ENCODE measurements at regions not wholly inside any gene's neighbourhood (a gene's known extent, or its start where the extent isn't known, plus 50 kb on each side); places are given as distances from the start of the nearest gene placed in this dataset.

DNA sequence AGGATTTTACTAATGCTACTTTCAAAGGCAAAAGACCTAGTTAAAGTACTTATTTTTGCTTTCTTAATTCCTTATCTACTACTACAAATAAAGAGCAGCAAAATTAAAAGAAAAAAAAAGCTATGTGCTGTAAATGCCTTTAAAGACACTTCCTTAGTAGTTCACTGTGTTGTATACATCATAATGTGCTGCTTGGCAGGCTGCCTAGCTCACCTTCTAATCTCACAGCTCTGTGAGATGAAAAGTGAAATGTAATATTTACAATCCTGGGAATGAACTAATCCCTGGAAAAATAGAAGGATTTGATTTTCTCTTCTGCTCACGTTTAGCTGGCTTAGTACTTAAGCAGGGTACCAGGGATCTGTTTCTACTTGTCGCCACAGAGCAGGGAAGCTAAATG, 184.4 kb upstream of the ALG10B start:
- Histone ChIP-seq H3K4me3 (ENCODE audit: low read length in 2 of 2) (no peak overlapping the region), H3K9me3 (ENCODE audit: control insufficient read depth, low read length) (no peaks in the 10 kb centered on the region), H3K36me3 (ENCODE audit: control insufficient read depth in 1 of 2, insufficient read depth in 2 of 2, low read length in 1 of 2) (no peaks in the 10 kb centered on the region), H3K27ac (ENCODE audit: low read depth in 1 of 2, low read length in 2 of 2) (no peak overlapping the region), H3K4me1 (ENCODE audit: control insufficient read depth in 1 of 2, insufficient read depth in 2 of 2, low read length in 2 of 2) (no peaks in the 10 kb centered on the region), H3K27me3 (ENCODE audit: control insufficient read depth in 1 of 2, insufficient read depth in 2 of 2, low read length in 1 of 2) (no peaks in the 10 kb centered on the region)
- no peak for ATAC-seq (ENCODE audit: low FRiP score)
- intact Hi-C loops (cut with DNase I) = no loop called here
- DNase-seq = no peak
- WGBS, 2 donors = 35 to 44% methylated on average over 2 of the region's 2 CpGs

GRCh38 chr12:38137287-38137686, 179.3 kb upstream of the ALG10B start:
- ATAC-seq (ENCODE audit: low FRiP score) (no peak), DNase-seq (no peak)
- no peaks in the 10 kb centered on the region for H3K27me3 ChIP-seq (ENCODE audit: control insufficient read depth in 1 of 2, insufficient read depth in 2 of 2, low read length in 1 of 2)
- no peaks in the 10 kb centered on the region for H3K9me3 ChIP-seq (ENCODE audit: control insufficient read depth, low read length)
- no peak overlapping the region for H3K4me3 ChIP-seq (ENCODE audit: low read length in 2 of 2)
- intact Hi-C loops (cut with DNase I) = loop anchor here (5.0 kb wide), 1 partner anchor 180 kb away; the partner anchor contains the start of gene ALG10B (in 2 of the 2)
- WGBS, 2 donors = 92 to 93% methylated on average over 12 of the region's 12 CpGs
- no peaks in the 10 kb centered on the region for H3K36me3 ChIP-seq (ENCODE audit: control insufficient read depth in 1 of 2, insufficient read depth in 2 of 2, low read length in 1 of 2)
- H3K27ac ChIP-seq (ENCODE audit: low read depth in 1 of 2, low read length in 2 of 2) = no peak overlapping the region
- H3K4me1 ChIP-seq (ENCODE audit: control insufficient read depth in 1 of 2, insufficient read depth in 2 of 2, low read length in 2 of 2) = no peaks in the 10 kb centered on the region

GRCh38 chr12:38137716-38138115, 178.9 kb upstream of the ALG10B start:
- Histone ChIP-seq H3K9me3 (ENCODE audit: control insufficient read depth, low read length) (no peaks in the 10 kb centered on the region), H3K27me3 (ENCODE audit: control insufficient read depth in 1 of 2, insufficient read depth in 2 of 2, low read length in 1 of 2) (no peaks in the 10 kb centered on the region), H3K4me3 (ENCODE audit: low read length in 2 of 2) (no peak overlapping the region), H3K27ac (ENCODE audit: low read depth in 1 of 2, low read length in 2 of 2) (no peak overlapping the region), H3K36me3 (ENCODE audit: control insufficient read depth in 1 of 2, insufficient read depth in 2 of 2, low read length in 1 of 2) (no peaks in the 10 kb centered on the region), H3K4me1 (ENCODE audit: control insufficient read depth in 1 of 2, insufficient read depth in 2 of 2, low read length in 2 of 2) (no peaks in the 10 kb centered on the region)
- no peak for ATAC-seq (ENCODE audit: low FRiP score)
- intact Hi-C loops (cut with DNase I) = loop anchor here (5.0 kb wide), 1 partner anchor 180 kb away; the partner anchor contains the start of gene ALG10B (in 2 of the 2)
- WGBS, 2 donors = 45 to 56% methylated on average over 16 of the region's 16 CpGs
- no peak for DNase-seq

- intact Hi-C loops (cut with DNase I) = loop anchor here (5.0 kb wide), 1 partner anchor 179 kb away; the partner anchor contains the start of gene ALG10B (in 2 of the 2)
- Histone ChIP-seq H3K4me3 (ENCODE audit: low read length in 2 of 2) (peak overlapping the region; percentile 31 to 36), H3K36me3 (ENCODE audit: control insufficient read depth in 1 of 2, insufficient read depth in 2 of 2, low read length in 1 of 2) (no peaks in the 10 kb centered on the region), H3K9me3 (ENCODE audit: control insufficient read depth, low read length) (no peaks in the 10 kb centered on the region), H3K27me3 (ENCODE audit: control insufficient read depth in 1 of 2, insufficient read depth in 2 of 2, low read length in 1 of 2) (no peaks in the 10 kb centered on the region), H3K4me1 (ENCODE audit: control insufficient read depth in 1 of 2, insufficient read depth in 2 of 2, low read length in 2 of 2) (no peaks in the 10 kb centered on the region), H3K27ac (ENCODE audit: low read depth in 1 of 2, low read length in 2 of 2) (no peak overlapping the region)
- ATAC-seq (ENCODE audit: low FRiP score) (peak; percentile 83), DNase-seq (peak in 1 of 2 donors; percentile 77)
- 3 to 7% methylated on average over 48 to 54 of the region's 54 CpGs for WGBS, 2 donors
These were observed 178.1 kb upstream of the ALG10B start for GRCh38 chr12:38138225-38139221.

- 84% methylated on average over 13 of the region's 13 CpGs for WGBS, 2 donors
- H3K27ac ChIP-seq (ENCODE audit: low read depth in 1 of 2, low read length in 2 of 2) = no peak overlapping the region
- DNase-seq (no peak), ATAC-seq (ENCODE audit: low FRiP score) (no peak)
- H3K9me3 ChIP-seq (ENCODE audit: control insufficient read depth, low read length) = no peaks in the 10 kb centered on the region
- H3K4me1 ChIP-seq (ENCODE audit: control insufficient read depth in 1 of 2, insufficient read depth in 2 of 2, low read length in 2 of 2) = no peaks in the 10 kb centered on the region
- H3K27me3 ChIP-seq (ENCODE audit: control insufficient read depth in 1 of 2, insufficient read depth in 2 of 2, low read length in 1 of 2) = no peaks in the 10 kb centered on the region
- no peak overlapping the region for H3K4me3 ChIP-seq (ENCODE audit: low read length in 2 of 2)
- intact Hi-C loops (cut with DNase I) = loop anchor here (5.0 kb wide), 1 partner anchor 178 kb away; the partner anchor contains the start of gene ALG10B (in 2 of the 2)
- no peaks in the 10 kb centered on the region for H3K36me3 ChIP-seq (ENCODE audit: control insufficient read depth in 1 of 2, insufficient read depth in 2 of 2, low read length in 1 of 2)
These were observed 177.1 kb upstream of the ALG10B start for GRCh38 chr12:38139456-38139855.

DNA sequence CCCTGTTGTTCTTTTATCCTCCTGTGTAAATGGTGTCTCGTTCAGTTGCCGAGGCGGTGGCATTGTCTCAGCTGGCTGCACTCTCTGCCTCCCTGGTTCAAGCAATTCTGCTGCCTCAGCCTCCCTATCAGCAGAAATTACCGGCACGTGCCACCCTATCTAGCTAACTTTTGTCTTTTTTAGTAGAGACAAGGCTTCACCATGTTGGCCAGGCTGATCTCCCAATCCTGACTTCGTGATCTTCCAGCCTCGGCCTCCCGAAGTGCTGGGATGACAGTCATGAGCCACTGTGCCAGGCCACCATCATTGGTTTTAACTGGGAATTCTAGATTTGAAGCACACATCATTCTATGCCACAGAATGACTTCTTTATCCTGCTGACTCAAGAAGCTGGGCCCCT, 175.3 kb upstream of the ALG10B start:
- H3K9me3 ChIP-seq (ENCODE audit: control insufficient read depth, low read length) = no peaks in the 10 kb centered on the region
- intact Hi-C loops (cut with DNase I) = no loop called here
- no peak overlapping the region for H3K27ac ChIP-seq (ENCODE audit: low read depth in 1 of 2, low read length in 2 of 2)
- H3K4me3 ChIP-seq (ENCODE audit: low read length in 2 of 2) = no peak overlapping the region
- WGBS, 2 donors = 84 to 85% methylated on average over 8 of the region's 8 CpGs
- H3K27me3 ChIP-seq (ENCODE audit: control insufficient read depth in 1 of 2, insufficient read depth in 2 of 2, low read length in 1 of 2) = no peaks in the 10 kb centered on the region
- DNase-seq = no peak
- H3K36me3 ChIP-seq (ENCODE audit: control insufficient read depth in 1 of 2, insufficient read depth in 2 of 2, low read length in 1 of 2) = no peaks in the 10 kb centered on the region
- no peak for ATAC-seq (ENCODE audit: low FRiP score)
- no peaks in the 10 kb centered on the region for H3K4me1 ChIP-seq (ENCODE audit: control insufficient read depth in 1 of 2, insufficient read depth in 2 of 2, low read length in 2 of 2)

DNA sequence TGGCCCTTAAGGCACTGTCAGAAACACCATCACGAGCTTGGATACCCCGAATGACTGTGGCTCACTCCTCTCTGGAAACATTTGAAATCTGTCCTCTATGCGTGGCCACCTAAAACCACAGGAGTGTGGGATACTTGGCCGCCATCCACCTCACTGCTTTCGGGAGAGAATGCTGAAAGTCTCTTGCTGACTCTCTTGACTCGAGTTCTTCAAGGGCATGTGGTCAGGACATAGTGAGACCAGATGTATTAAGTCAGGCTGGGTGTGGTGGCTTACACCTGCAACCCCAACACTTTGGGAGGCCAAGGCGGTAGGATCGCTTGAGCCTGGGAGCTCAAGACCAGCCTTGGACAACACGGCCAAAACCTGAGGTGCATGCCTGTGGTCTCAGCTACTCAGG, 174.7 kb upstream of the ALG10B start:
- H3K27me3 ChIP-seq (ENCODE audit: control insufficient read depth in 1 of 2, insufficient read depth in 2 of 2, low read length in 1 of 2) = no peaks in the 10 kb centered on the region
- intact Hi-C loops (cut with DNase I) = no loop called here

GRCh38 chr12:38142974-38143373, 173.6 kb upstream of the ALG10B start:
- no peak for ATAC-seq (ENCODE audit: low FRiP score)
- intact Hi-C loops (cut with DNase I) = no loop called here

More for the DNA sequence above, 174.7 kb upstream of the ALG10B start:
- H3K4me3 ChIP-seq (ENCODE audit: low read length in 2 of 2) = no peak overlapping the region
- H3K36me3 ChIP-seq (ENCODE audit: control insufficient read depth in 1 of 2, insufficient read depth in 2 of 2, low read length in 1 of 2) = no peaks in the 10 kb centered on the region
- H3K9me3 ChIP-seq (ENCODE audit: control insufficient read depth, low read length) = no peaks in the 10 kb centered on the region
- no peaks in the 10 kb centered on the region for H3K4me1 ChIP-seq (ENCODE audit: control insufficient read depth in 1 of 2, insufficient read depth in 2 of 2, low read length in 2 of 2)
- H3K27ac ChIP-seq (ENCODE audit: low read depth in 1 of 2, low read length in 2 of 2) = no peak overlapping the region
- DNase-seq = no peak
- 80 to 82% methylated on average over 9 of the region's 9 CpGs for WGBS, 2 donors
- ATAC-seq (ENCODE audit: low FRiP score) = no peak

DNA sequence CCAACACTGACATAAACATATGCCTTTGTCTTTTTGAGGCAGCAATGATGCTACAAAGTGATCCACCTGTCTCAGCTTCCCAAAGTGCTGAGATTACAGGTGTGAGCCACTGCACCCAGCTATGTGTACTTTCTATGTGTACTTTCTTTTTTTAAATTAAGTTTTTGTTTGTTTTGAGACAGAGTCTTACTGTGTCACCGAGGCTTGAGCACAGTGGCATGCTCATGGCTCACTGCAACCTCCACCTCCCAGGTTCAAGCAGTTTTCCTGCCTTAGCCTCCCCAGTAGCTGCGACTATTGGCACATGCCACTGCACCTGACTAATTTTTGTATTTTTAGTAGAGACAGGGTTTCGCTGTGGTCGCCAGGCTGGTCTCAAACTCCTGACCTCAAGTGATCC, 172.5 kb upstream of the ALG10B start:
- no peaks in the 10 kb centered on the region for H3K4me1 ChIP-seq (ENCODE audit: control insufficient read depth in 1 of 2, insufficient read depth in 2 of 2, low read length in 2 of 2)
- no peak overlapping the region for H3K27ac ChIP-seq (ENCODE audit: low read depth in 1 of 2, low read length in 2 of 2)
- no peak overlapping the region for H3K4me3 ChIP-seq (ENCODE audit: low read length in 2 of 2)
- H3K9me3 ChIP-seq (ENCODE audit: control insufficient read depth, low read length) = no peaks in the 10 kb centered on the region
- H3K36me3 ChIP-seq (ENCODE audit: control insufficient read depth in 1 of 2, insufficient read depth in 2 of 2, low read length in 1 of 2) = no peaks in the 10 kb centered on the region
- no peaks in the 10 kb centered on the region for H3K27me3 ChIP-seq (ENCODE audit: control insufficient read depth in 1 of 2, insufficient read depth in 2 of 2, low read length in 1 of 2)
- ATAC-seq (ENCODE audit: low FRiP score) = no peak
- intact Hi-C loops (cut with DNase I) = no loop called here
- WGBS, 2 donors = 81 to 85% methylated on average over 4 of the region's 4 CpGs
- DNase-seq = no peak

More at GRCh38 chr12:38142974-38143373, 173.6 kb upstream of the ALG10B start:
- no peaks in the 10 kb centered on the region for H3K4me1 ChIP-seq (ENCODE audit: control insufficient read depth in 1 of 2, insufficient read depth in 2 of 2, low read length in 2 of 2)
- no peak overlapping the region for H3K4me3 ChIP-seq (ENCODE audit: low read length in 2 of 2)
- H3K27me3 ChIP-seq (ENCODE audit: control insufficient read depth in 1 of 2, insufficient read depth in 2 of 2, low read length in 1 of 2) = no peaks in the 10 kb centered on the region
- no peak for DNase-seq
- no peak overlapping the region for H3K27ac ChIP-seq (ENCODE audit: low read depth in 1 of 2, low read length in 2 of 2)
- no peaks in the 10 kb centered on the region for H3K9me3 ChIP-seq (ENCODE audit: control insufficient read depth, low read length)
- 79 to 88% methylated on average over 5 of the region's 5 CpGs for WGBS, 2 donors
- H3K36me3 ChIP-seq (ENCODE audit: control insufficient read depth in 1 of 2, insufficient read depth in 2 of 2, low read length in 1 of 2) = no peaks in the 10 kb centered on the region

Measured in aorta (tissue), 5 donors.